ENCODE measurements at regions not wholly inside any gene's neighbourhood (a gene's known extent, or its start where the extent isn't known, plus 50 kb on each side); places are given as distances from the start of the nearest gene placed in this dataset.

GRCh38 chr6:169906688-169907418 lies 155.4 kb downstream of the ERMARD start:
- H3K9me3 ChIP-seq (ENCODE audit: control insufficient read depth in 4 of 4, insufficient read depth in 3 of 4, low read length in 3 of 4) = peaks cover 0 to 3% (median 0%) of the 10 kb centered on the region in 4 donors
- H3K36me3 ChIP-seq (ENCODE audit: control insufficient read depth in 4 of 4, insufficient read depth in 4 of 4, low read length in 4 of 4) = no peaks in the 10 kb centered on the region
- peaks cover 0 to 24% (median 0%) of the 10 kb centered on the region in 5 donors for H3K4me1 ChIP-seq (ENCODE audit: control insufficient read depth in 5 of 5, insufficient read depth in 5 of 5, low read length in 5 of 5)
- DNase-seq (no peak), ATAC-seq (ENCODE audit: insufficient read depth, low FRiP score) (no peak)
- H3K27me3 ChIP-seq (ENCODE audit: control insufficient read depth in 3 of 3, insufficient read depth in 3 of 3, low read length in 2 of 3) = peaks cover 0 to 15% (median 0%) of the 10 kb centered on the region in 3 donors
- no peak overlapping the region for H3K9ac ChIP-seq (ENCODE audit: insufficient read depth in 1 of 2, low read length in 2 of 2)
- H3K27ac ChIP-seq (ENCODE audit: low read depth in 1 of 2, low read length in 1 of 2) = peak overlapping the region in 1 of 2 donors; percentile 7
- H3K4me3 ChIP-seq = no peak overlapping the region
- TF ChIP-seq CTCF (IDR thresholded peaks at IDR 0.05; ENCODE audit: control extremely low read depth, extremely low read depth) = no peak
- whole genome bisulfite sequencing, 2 donors = 71 to 86% methylated on average over 13 of the region's 13 CpGs

DNA sequence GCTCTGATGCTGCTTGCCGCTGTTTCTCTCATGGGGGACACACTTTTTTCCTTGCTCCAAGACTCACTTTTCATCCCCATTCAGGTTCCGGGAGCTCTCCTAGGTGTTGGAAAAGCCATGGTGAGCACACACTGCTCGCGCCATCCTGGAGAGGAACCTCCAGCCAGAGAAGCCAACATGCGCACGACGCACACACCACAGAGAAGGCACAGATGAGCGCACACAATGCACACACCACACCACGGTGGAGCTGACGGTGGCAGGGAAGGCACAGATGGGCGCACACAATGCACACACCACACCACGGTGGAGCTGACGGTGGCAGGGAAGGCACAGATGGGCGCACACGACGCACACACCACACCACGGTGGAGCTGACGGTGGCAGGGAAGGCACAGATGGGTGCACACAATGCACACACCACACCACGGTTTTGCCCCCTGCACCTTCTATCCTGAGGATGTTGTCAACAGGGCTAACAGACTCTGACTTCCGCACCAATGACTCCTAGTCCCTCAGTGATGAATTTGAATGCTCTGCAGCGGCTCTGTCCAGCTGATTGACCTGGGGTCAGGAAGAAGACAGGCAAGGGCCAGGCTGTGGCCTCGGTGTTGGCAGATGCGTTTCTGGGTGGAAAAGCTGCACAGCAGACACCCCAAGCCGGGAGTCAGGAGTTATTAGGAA lies 154.7 kb downstream of the ERMARD start:
- no peak for TF ChIP-seq CTCF (IDR thresholded peaks at IDR 0.05; ENCODE audit: control extremely low read depth, extremely low read depth)
- Histone ChIP-seq H3K27me3 (ENCODE audit: control insufficient read depth in 3 of 3, insufficient read depth in 3 of 3, low read length in 2 of 3) (peaks cover 0 to 15% (median 0%) of the 10 kb centered on the region in 3 donors), H3K27ac (ENCODE audit: low read depth in 1 of 2, low read length in 1 of 2) (peak overlapping the region in 1 of 2 donors; percentile 7), H3K4me1 (ENCODE audit: control insufficient read depth in 5 of 5, insufficient read depth in 5 of 5, low read length in 5 of 5) (peaks cover 0 to 24% (median 0%) of the 10 kb centered on the region in 5 donors), H3K4me3 (no peak overlapping the region), H3K9me3 (ENCODE audit: control insufficient read depth in 4 of 4, insufficient read depth in 3 of 4, low read length in 3 of 4) (peaks cover 0 to 4% (median 0%) of the 10 kb centered on the region in 4 donors), H3K36me3 (ENCODE audit: control insufficient read depth in 4 of 4, insufficient read depth in 4 of 4, low read length in 4 of 4) (no peaks in the 10 kb centered on the region), H3K9ac (ENCODE audit: insufficient read depth in 1 of 2, low read length in 2 of 2) (no peak overlapping the region)
- WGBS, 2 donors = 77 to 88% methylated on average over 24 of the region's 24 CpGs
- DNase-seq (no peak), ATAC-seq (ENCODE audit: insufficient read depth, low FRiP score) (no peak)

DNA sequence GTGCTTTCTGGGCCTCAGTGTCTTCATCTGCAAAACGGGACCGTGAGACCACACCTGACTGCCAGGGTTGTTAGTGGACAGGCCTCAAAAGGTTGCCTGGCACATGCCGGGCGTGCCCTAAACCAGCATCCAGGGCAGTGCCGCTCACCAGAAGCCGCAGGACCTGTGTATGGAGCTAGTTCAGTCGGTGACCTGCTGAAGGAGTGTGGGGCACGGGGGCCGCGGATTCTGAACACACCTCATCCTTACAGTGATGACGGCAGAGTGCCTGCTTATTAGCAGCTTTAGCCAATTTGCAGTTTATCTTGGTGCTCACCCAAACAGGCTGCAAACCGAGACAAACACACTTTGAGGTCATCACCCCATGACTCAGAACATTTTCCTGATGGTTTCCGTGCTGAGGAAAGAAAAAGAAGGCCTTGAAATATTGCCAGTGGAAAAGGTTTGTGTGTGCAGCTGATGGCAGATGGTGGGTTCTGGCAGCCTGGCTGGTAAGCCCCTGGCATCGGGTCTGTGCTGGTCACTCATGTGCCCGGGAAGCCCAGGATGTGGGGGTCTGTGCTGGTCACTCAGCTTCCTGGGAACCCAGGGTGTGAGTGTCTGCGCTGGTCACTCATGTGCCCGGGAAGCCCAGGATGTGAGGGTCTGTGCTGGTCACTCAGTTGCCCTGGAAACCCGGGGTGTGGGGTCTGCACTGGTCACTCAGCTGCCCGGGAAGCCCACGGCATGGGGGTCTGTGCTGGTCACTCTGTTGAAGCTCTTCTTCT lies 153.8 kb downstream of the ERMARD start:
- no peak overlapping the region for H3K9ac ChIP-seq (ENCODE audit: insufficient read depth in 1 of 2, low read length in 2 of 2)
- WGBS, 2 donors = 58 to 70% methylated on average over 20 of the region's 20 CpGs
- DNase-seq (peak in 2 of 3 donors; percentile 38 to 43), ATAC-seq (ENCODE audit: insufficient read depth, low FRiP score) (no peak)
- peaks cover 0 to 15% (median 0%) of the 10 kb centered on the region in 3 donors for H3K27me3 ChIP-seq (ENCODE audit: control insufficient read depth in 3 of 3, insufficient read depth in 3 of 3, low read length in 2 of 3)
- TF ChIP-seq CTCF (IDR thresholded peaks at IDR 0.05; ENCODE audit: control extremely low read depth, extremely low read depth) = no peak
- peaks cover 0 to 5% (median 0%) of the 10 kb centered on the region in 4 donors for H3K9me3 ChIP-seq (ENCODE audit: control insufficient read depth in 4 of 4, insufficient read depth in 3 of 4, low read length in 3 of 4)
- H3K4me1 ChIP-seq (ENCODE audit: control insufficient read depth in 5 of 5, insufficient read depth in 5 of 5, low read length in 5 of 5) = peaks cover 0 to 24% (median 0%) of the 10 kb centered on the region in 5 donors
- no peaks in the 10 kb centered on the region for H3K36me3 ChIP-seq (ENCODE audit: control insufficient read depth in 4 of 4, insufficient read depth in 4 of 4, low read length in 4 of 4)
- peak overlapping the region in 1 of 2 donors; percentile 15 for H3K27ac ChIP-seq (ENCODE audit: low read depth in 1 of 2, low read length in 1 of 2)
- H3K4me3 ChIP-seq = no peak overlapping the region

Measured in lung (tissue), 11 donors.